Uterus (tissue), 3 donors: ENCODE measurements at regions not wholly inside any gene's neighbourhood (a gene's known extent, or its start where the extent isn't known, plus 50 kb on each side); places are given as distances from the start of the nearest gene placed in this dataset.

Experiments used
- DNase-seq, 2 donors: peaks; one replicate each; pipeline ENCODE4 v3.0.0-alpha.2; 2019 to 2020
- H3K27ac ChIP-seq, 2 donors: fragments of 200-600 bp; sonication (generic); 1 replicate in 1 of 2; 2 replicates in 1 of 2; pipeline ENCODE4 v1.5.1; 2016 to 2018
- H3K27me3 ChIP-seq, 2 donors: fragments of 200-600 bp; sonication (generic); one replicate each; pipeline ENCODE4 v1.5.1; 2018 to 2019; ENCODE audit warnings: control low read depth in 1 of 2
- H3K36me3 ChIP-seq, 2 donors: fragments of 200-600 bp; sonication (generic); one replicate each; pipeline ENCODE4 v1.5.1; 2019; ENCODE audit warnings: control low read depth in 1 of 2
- H3K4me1 ChIP-seq, 2 donors: fragments of 200-600 bp; sonication (generic); one replicate each; pipeline ENCODE4 v1.5.1; 2018 to 2019; ENCODE audit warnings: control low read depth in 1 of 2
- H3K4me3 ChIP-seq, 2 donors: fragments of 200-600 bp; sonication (generic); 1 replicate in 1 of 2; 2 replicates in 1 of 2; pipeline ENCODE4 v1.5.1; 2018 to 2019; ENCODE audit warnings: mild to moderate bottlenecking in 1 of 2
- H3K9me3 ChIP-seq, 2 donors: fragments of 200-600 bp; sonication (generic); one replicate each; pipeline ENCODE4 v1.5.1; 2019; ENCODE audit warnings: control low read depth in 1 of 2
- CTCF ChIP-seq, 4 experiments: fragments of 200-600 bp in 2 of 4; fragments of 450-650 bp in 2 of 4; sonication (generic) in 2 of 4; IDR thresholded peaks; one replicate each; pipeline ENCODE4 v1.5.1; 2016 to 2019; ENCODE audit warnings: antibody characterized with exemption in 4 of 4, mild to moderate bottlenecking in 2 of 4, moderate library complexity in 1 of 4
- POLR2A ChIP-seq, 2 donors: fragments of 450-650 bp; IDR thresholded peaks; one replicate each; pipeline ENCODE4 v1.6.1; 2016; ENCODE audit warnings: antibody characterized with exemption in 2 of 2, mild to moderate bottlenecking in 1 of 2, moderate library complexity in 1 of 2
- intact Hi-C: fragments of 100-400 bp; cut with DNase I; formaldehyde crosslinking; loops from one replicate; pipeline ENCODE4 v1.15.1; 2023; ENCODE audit warnings: low total_unique reads
- donor health status: DM: yes; HTN: yes; CAD: no.

GRCh38 chr18:1680108-1680507, 775.4 kb downstream of the ADCYAP1 start:
- Histone ChIP-seq H3K4me1 (no peaks in the 10 kb centered on the region), H3K9me3 (no peaks in the 10 kb centered on the region), H3K27me3 (no peaks in the 10 kb centered on the region), H3K27ac (no peak overlapping the region), H3K4me3 (no peak overlapping the region), H3K36me3 (no peaks in the 10 kb centered on the region)
- intact Hi-C loops = no loop called here
- no peak for TF ChIP-seq CTCF (IDR thresholded peaks at IDR 0.05)
- no peak for TF ChIP-seq POLR2A (IDR thresholded peaks at IDR 0.05)
- DNase-seq = no peak

- H3K4me1 ChIP-seq = no peaks in the 10 kb centered on the region
- DNase-seq = no peak
- H3K27me3 ChIP-seq = no peaks in the 10 kb centered on the region
- no peaks in the 10 kb centered on the region for H3K36me3 ChIP-seq
- H3K4me3 ChIP-seq = no peak overlapping the region
- no peaks in the 10 kb centered on the region for H3K9me3 ChIP-seq
- TF ChIP-seq CTCF (IDR thresholded peaks at IDR 0.05) (no peak), POLR2A (IDR thresholded peaks at IDR 0.05) (no peak)
- intact Hi-C loops = no loop called here
- H3K27ac ChIP-seq = no peak overlapping the region
These were observed 787.2 kb downstream of the ADCYAP1 start for GRCh38 chr18:1691863-1692262.

- no peaks in the 10 kb centered on the region for H3K9me3 ChIP-seq
- no peak overlapping the region for H3K4me3 ChIP-seq
- H3K36me3 ChIP-seq = no peaks in the 10 kb centered on the region
- H3K27me3 ChIP-seq = no peaks in the 10 kb centered on the region
- TF ChIP-seq POLR2A (IDR thresholded peaks at IDR 0.05) = no peak
- TF ChIP-seq CTCF (IDR thresholded peaks at IDR 0.05) = no peak
- no peak overlapping the region for H3K27ac ChIP-seq
- intact Hi-C loops = no loop called here
- DNase-seq = no peak
- no peaks in the 10 kb centered on the region for H3K4me1 ChIP-seq
These were observed 803.3 kb downstream of the ADCYAP1 start for GRCh38 chr18:1708006-1708405.

- H3K9me3 ChIP-seq = no peaks in the 10 kb centered on the region
- no peak overlapping the region for H3K27ac ChIP-seq
- no peak overlapping the region for H3K4me3 ChIP-seq
- TF ChIP-seq POLR2A (IDR thresholded peaks at IDR 0.05) = no peak
- no peak for TF ChIP-seq CTCF (IDR thresholded peaks at IDR 0.05)
- H3K4me1 ChIP-seq = no peaks in the 10 kb centered on the region
- intact Hi-C loops = no loop called here
- no peak for DNase-seq
- no peaks in the 10 kb centered on the region for H3K36me3 ChIP-seq
- no peaks in the 10 kb centered on the region for H3K27me3 ChIP-seq
These were observed 805.4 kb downstream of the ADCYAP1 start for GRCh38 chr18:1710114-1710513.

- intact Hi-C loops = no loop called here
- no peaks in the 10 kb centered on the region for H3K4me1 ChIP-seq
- H3K36me3 ChIP-seq = no peaks in the 10 kb centered on the region
- no peaks in the 10 kb centered on the region for H3K9me3 ChIP-seq
- no peak overlapping the region for H3K27ac ChIP-seq
- no peaks in the 10 kb centered on the region for H3K27me3 ChIP-seq
- no peak overlapping the region for H3K4me3 ChIP-seq
- no peak for TF ChIP-seq CTCF (IDR thresholded peaks at IDR 0.05)
- no peak for TF ChIP-seq POLR2A (IDR thresholded peaks at IDR 0.05)
- no peak for DNase-seq
These were observed 827.5 kb downstream of the ADCYAP1 start for GRCh38 chr18:1732143-1732542.
